GM12873 (cell line): ENCODE measurements at regions not wholly inside any gene's neighbourhood (a gene's known extent, or its start where the extent isn't known, plus 50 kb on each side); places are given as distances from the start of the nearest gene placed in this dataset.

Experiments used
- CTCF ChIP-seq: IDR thresholded peaks from 2 replicates; pipeline ENCODE4 v1.5.1; 2012; ENCODE audit warnings: low read depth, mild to moderate bottlenecking, moderate library complexity, low read length, control low read depth; ENCODE audit not compliant: insufficient read depth; ENCODE audit errors: missing control alignments

DNA sequence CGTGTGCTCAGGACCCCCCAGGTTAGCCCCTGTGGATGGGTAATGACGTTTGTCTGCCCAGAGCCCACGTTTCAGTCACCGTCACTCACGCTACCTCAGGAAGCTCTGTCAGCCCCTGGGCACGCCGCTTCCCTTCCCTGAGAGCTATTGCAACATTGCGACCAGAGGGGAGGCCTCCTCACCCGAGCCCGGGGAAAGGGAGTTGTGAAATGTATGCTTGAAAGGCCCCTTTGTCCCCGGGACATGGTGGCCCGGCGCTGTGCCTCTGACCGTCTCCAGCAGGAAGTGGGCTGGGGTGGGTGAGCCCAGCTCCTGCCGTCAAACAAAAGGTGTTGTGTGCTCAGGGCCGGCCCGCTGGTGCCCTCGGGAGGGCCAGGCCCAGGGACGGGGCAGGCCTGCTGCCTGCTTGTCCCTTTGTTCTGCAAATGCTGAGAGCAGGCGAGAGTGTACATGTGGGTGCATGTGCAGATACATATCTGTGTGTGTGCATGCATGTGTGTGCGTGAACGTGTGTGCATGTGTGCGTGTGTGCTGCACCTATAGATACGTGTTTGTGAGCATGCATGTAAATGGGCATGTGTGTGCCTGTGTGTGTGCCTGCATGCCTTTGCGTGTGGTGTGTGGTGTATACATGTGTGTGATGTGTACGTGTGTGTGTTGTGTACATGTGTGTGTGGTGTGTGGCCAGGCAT is 1125.0 kb downstream of the BRD1 start:
- TF ChIP-seq CTCF, result no peak

GRCh38 chr22:48701296-48702030 is 1126.2 kb downstream of the BRD1 start:
- TF ChIP-seq CTCF, result no peak

DNA sequence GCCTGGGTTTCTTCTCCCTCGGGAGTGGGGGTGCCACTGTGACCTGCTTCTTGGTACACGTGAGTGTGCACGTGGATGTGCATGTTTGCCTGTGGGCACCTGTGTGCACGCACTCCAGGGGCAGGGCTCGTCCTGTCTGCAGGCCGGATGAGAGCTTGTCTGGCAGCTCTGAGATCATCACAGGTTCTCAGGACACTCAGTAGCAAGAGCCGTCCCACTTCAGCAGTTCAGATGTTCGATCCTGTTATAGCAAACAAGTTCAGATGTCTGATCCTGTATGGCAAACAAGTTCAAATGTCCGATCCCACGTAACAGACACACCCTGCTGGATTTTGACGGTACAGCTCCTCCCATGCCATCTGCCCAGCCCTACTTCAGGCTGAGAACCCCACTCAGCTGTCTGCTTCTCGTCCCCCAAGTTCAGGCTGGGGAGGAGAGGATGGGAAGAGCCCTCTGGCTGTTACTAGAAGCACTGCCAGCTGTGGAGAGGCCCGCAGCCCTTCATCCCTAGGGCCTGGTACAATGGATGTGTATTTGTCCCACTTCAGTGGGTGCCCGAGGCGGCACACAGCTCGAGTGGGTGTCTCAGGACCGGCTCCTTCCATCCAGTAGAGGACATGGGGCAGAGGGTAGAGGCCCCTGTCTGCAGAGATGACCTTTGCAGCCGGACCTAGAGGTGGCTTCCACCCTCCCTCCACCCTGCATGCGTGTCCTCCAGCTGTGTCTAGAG is 1126.9 kb downstream of the BRD1 start:
- no peak for TF ChIP-seq CTCF

- TF ChIP-seq CTCF, result no peak
Measured at GRCh38 chr22:48700180-48700565, 1127.5 kb downstream of the BRD1 start.

GRCh38 chr22:48699511-48699910 is 1128.2 kb downstream of the BRD1 start:
- no peak for TF ChIP-seq CTCF

GRCh38 chr22:48698618-48699017 is 1129.1 kb downstream of the BRD1 start:
- no peak for TF ChIP-seq CTCF

GRCh38 chr22:48697694-48698276 is 1129.9 kb downstream of the BRD1 start:
- no peak for TF ChIP-seq CTCF
